ENCODE measurements at regions not wholly inside any gene's neighbourhood (a gene's known extent, or its start where the extent isn't known, plus 50 kb on each side); places are given as distances from the start of the nearest gene placed in this dataset.

GRCh38 chr2:76448956-76449355 lies 738.2 kb upstream of the GCFC2 start:
- DNase-seq = no peak

DNA sequence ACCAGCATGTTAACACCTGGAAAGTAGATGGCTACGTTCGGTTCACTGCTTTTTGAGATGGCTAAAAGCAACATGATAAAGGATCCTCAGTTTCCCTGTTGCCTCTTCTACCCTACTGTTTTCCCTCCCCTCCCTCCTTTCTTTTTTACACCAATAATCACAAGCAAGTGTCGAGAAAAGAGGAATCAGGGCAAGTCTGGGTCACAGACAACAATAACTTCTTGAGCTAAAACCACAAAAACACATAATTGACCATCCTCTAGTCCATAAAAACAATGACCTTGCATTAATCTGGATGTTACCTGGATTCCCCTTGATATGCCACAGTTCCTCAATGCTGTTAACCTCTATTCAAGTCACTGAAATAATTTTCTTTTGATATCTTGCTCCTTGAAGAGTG lies 736.6 kb upstream of the GCFC2 start:
- no peak for DNase-seq

DNA sequence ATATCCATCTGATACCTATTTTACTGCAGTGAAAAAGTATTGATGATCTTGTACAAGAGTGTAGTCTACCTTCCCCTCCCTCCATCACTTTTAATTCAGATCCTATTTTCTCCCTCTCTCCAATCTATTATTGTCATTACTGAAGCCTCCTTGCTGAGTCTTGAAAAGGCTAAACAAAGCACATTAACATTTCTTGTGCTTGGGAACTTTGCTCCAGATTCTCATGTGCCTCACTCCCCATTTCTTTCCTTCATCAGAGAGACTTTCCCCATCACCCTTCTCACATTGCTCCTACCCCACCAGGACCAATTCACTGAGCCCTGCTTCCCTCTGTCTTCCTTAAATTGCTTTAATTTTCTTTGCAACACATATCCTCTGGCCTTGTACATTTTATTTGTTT lies 736.2 kb upstream of the GCFC2 start:
- no peak for DNase-seq

DNA sequence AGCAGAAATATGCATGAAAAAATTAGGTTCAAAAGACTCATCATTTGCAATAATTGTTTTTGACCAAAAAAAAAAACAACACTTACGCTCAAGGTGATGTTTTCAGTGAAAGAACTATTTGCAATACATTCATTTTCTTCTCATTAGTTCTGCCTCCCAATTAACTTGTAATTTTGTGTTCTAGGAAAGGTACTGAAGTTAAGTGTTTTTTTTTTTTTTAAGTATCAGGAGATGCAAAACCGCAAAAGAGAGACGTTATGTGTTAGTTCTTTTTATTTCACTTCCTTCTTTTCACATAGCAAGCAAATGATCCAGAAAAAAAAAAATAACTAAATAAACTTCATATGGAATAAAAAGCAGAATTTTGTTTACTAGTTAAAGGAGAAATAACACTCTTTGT lies 735.2 kb upstream of the GCFC2 start:
- no peak for DNase-seq

DNA sequence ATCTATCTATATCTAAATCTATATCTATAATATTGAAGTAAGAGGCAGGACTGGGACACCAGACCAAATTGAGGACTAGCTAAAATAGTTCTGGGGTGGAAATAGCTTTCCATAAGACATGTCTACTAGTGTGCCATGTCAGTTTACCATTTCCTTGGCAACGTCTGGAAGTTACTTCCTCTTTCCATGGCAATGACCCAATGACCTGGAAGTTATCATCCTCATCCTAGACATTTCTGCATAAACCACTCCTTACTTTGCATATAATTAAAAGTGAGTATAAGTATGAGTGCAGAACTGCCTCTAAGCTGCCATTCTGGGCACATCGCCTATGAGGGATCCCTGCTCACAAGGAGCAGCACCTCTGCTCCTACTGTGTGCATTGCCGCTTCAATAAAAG lies 734.0 kb upstream of the GCFC2 start:
- no peak for DNase-seq

DNA sequence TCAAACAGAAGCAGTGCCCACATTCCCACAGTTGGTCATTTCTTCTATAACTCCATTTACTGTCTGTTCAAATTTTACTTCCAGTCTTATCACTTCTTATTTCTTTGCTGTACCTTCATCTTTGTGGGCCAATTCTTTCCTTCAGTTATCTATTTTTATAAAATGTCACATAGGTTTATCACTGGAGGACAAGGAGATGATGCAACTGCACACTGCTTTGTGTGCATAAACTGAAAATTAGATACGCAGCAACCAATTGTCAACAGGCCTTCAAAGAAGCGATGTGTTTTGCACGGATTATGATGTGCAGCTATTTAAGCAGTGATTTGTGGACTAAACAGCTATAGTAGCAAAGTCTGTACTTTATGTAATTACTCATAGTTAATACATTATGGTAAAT lies 726.8 kb upstream of the GCFC2 start:
- DNase-seq = no peak

- DNase-seq = no peak
Measured at GRCh38 chr2:76429374-76429773, 718.7 kb upstream of the GCFC2 start.

GRCh38 chr2:76427452-76427851 lies 716.7 kb upstream of the GCFC2 start:
- no peak for DNase-seq

DNA sequence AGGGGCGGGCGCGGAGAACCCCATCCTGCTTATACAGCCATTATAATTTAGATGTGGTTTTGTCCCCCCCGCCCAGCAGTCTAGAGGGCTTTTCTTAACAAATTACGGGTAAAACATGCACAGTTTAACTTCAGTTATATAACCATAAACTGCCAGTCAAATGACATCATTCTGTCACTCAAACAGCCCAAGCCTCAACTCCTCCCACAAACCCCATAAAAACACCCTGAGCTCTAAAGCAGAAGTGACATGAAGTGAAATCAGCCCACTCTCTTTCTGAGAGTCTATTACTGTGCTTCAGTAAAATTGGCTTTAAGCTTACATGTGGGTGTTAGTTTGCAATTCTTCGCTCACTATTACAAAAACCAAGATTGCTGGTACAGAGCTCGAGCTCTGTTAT lies 705.1 kb upstream of the GCFC2 start:
- DNase-seq = no peak

- DNase-seq = no peak
Measured at GRCh38 chr2:76413436-76413835, 702.7 kb upstream of the GCFC2 start.

GRCh38 chr2:76406134-76406855 lies 695.6 kb upstream of the GCFC2 start:
- no peak for DNase-seq

GRCh38 chr2:76393356-76393755 lies 682.6 kb upstream of the GCFC2 start:
- no peak for DNase-seq

- no peak for DNase-seq
Measured at GRCh38 chr2:76391678-76392077, 681.0 kb upstream of the GCFC2 start.

- DNase-seq = no peak
Measured at GRCh38 chr2:76387294-76387693, 676.6 kb upstream of the GCFC2 start.

DNA sequence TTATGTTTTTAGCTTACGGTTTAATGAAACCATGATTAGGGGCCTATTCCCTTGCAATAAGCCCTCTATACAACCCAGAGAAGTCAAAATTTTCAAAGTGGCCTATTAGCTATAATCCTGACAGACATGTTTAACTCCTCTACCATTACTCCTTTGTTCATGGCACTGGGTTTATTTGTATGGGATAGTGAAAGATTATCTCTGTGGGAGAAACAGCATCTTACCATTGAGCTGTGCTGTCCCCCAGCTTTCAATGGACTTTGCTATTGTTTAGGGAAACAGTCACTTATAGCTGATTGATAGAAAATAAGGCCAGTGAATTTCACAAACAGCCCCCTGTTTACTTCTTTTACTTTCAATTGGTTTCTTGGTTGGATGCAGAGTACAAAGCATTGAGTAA lies 675.2 kb upstream of the GCFC2 start:
- no peak for DNase-seq

DNA sequence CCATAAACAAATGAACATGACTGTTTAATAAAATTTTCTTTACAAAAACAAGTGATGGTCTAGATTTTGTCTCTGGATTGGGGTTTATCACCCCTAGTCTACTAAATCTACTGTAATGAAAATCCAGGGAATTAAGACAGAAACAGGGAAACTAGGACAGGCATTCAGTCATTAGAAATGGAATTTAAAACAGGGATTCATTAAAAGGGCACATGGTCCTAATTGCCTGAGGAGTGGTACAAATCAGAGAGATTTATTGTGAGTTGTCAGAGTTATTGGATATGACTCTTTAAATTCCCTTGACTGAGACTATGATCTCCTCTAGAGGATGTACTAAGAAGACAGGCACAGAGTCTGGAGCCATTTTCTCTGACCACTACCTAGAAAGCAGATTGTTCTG lies 670.9 kb upstream of the GCFC2 start:
- DNase-seq = no peak

GRCh38 chr2:76378140-76378539 lies 667.4 kb upstream of the GCFC2 start:
- no peak for DNase-seq

DNA sequence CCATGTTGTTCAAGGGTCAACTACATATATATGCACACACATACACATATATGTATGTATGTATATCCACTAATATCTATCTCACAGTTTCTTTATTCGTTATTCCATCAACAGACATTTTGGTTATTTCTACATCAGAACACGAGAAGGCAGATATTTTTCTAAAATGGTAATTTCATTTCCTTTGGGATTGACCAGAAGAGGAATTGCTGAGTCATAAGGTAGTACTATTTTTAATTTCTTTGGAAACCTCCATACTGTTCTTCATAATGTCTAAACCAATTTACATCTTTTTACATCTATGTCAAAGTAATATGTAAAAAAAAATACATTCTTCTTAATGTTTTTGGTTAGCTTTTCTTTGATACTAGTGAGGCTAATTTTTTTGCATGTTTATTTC lies 630.7 kb upstream of the GCFC2 start:
- DNase-seq = no peak

DNA sequence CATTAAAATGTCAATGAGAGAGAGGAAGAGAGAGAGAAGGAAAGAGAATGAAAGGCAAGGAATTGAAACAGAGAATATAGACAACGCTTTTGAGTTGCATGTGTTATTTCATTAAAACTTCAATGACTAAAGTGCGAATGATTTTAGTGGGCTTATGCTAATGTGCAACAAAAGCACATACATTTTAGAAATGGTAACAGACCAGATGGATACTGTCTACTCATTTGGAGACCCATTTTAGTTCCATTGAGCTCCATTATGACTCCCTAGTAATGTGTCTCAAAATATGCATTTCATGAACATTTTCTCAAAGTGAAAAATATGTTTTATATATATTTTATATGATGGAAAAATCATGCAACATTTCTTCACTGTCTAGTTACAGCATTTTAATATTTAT lies 622.2 kb upstream of the GCFC2 start:
- no peak for DNase-seq

DNA sequence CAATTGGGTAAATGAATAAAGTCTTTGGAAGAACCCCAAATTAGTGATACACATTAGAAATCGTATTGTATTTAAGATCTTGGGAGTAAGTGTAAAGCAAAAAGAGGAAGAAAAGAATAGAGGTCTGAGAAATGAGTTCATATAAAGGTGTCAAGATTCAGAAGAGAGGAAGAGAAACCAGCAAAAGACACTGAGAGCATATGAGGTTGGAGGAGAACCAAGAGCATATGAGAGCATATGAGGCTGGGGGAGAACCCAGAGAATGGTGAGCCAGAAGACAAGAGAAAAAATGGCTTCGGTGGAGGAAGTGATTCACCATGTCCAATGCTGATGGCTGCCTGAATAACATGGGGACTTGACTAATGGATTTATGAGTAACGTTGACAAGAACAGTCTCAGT lies 620.1 kb upstream of the GCFC2 start:
- no peak for DNase-seq

DNA sequence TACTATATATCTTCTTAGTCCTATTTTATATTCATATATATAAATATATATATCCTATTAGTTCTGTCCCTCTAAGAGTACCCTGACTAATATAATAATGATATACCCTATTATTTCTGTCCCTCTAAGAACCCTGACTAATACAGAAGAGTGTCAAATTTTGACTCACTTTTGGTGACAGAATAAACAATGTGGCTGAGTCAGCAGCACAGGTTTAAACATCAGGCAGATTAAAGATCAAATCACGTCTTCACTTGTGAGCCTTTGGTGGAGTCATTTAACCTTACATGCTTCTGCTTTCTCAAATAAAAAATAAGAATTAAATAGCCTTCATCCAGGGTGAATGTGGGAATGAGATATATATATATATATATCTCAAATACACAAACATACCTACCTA lies 615.9 kb upstream of the GCFC2 start:
- DNase-seq = no peak

DNA sequence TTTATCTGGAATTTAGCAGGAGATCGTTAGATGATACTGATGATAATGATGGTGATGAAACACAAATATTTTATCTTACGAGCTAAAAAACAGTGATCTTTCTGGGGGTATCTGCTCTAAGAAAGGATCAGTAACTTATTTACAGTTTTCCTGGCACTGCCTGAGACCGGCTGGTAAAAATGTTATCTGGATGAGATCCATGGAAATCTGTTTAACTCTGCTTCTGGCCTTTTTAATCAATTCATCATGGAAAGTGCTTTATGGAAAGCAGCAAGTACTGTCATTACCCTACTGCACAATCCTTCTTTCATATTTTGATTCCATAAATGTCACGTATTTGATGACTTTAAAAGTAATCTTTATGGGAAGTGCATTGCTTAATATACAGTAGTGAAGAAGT lies 612.7 kb upstream of the GCFC2 start:
- no peak for DNase-seq

- DNase-seq = no peak
Measured at GRCh38 chr2:76320716-76321115, 610.0 kb upstream of the GCFC2 start.

GRCh38 chr2:76318848-76319360 lies 608.2 kb upstream of the GCFC2 start:
- DNase-seq = no peak

- DNase-seq = no peak
Measured at GRCh38 chr2:76316691-76317090, 606.0 kb upstream of the GCFC2 start.
